ENCODE measurements at regions not wholly inside any gene's neighbourhood (a gene's known extent, or its start where the extent isn't known, plus 50 kb on each side); places are given as distances from the start of the nearest gene placed in this dataset.

DNA sequence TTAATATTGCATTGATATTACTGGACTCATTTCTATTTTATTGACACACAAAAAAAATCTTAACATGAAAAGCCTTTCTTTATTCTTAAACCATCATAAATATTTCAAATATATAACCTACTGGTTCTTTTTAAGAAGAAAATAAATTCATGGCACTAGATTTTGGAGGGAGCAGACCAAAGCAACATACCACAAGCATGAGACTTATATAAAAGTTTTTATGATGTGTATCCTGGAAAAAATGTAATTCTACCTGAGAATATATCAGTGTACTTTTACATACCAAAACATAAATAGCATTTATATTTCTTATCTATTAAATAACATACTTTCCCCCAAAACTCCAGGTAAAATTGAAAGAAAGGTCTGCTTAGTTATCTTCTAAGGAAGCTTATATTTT lies 508.2 kb upstream of the SEMA3D start:
- Histone ChIP-seq H3K27me3 (replicated peaks in 1 of 4; ENCODE audit: control extremely low read depth in 1 of 4, control insufficient read depth in 3 of 4, insufficient read depth in 4 of 4, low read length in 3 of 4) (no peaks in the 10 kb centered on the region), H3K36me3 (replicated peaks in 1 of 2; ENCODE audit: control extremely low read depth in 1 of 2, control insufficient read depth in 1 of 2, extremely low read depth in 1 of 2, insufficient read depth in 2 of 2, low read length in 1 of 2) (no peaks in the 10 kb centered on the region), H3K4me3 (ENCODE audit: control extremely low read depth in 1 of 5, extremely low read depth in 1 of 5, insufficient read depth in 1 of 5, low read depth in 2 of 5, low read length in 4 of 5) (no peak overlapping the region), H3K4me1 (ENCODE audit: control insufficient read depth in 2 of 2, insufficient read depth in 2 of 2, low read length in 2 of 2) (no peaks in the 10 kb centered on the region), H2AFZ (ENCODE audit: insufficient read depth, low read depth, low read length, poor library complexity, severe bottlenecking) (no peak overlapping the region), H4K20me1 (ENCODE audit: control insufficient read depth, insufficient read depth, low read length, poor library complexity, severe bottlenecking) (no peaks in the 10 kb centered on the region), H3K79me2 (ENCODE audit: control insufficient read depth, insufficient read depth, low read length) (no peaks in the 10 kb centered on the region), H3K9ac (ENCODE audit: low read length) (no peak overlapping the region), H3K9me3 (ENCODE audit: control extremely low read depth in 1 of 3, control insufficient read depth in 2 of 3, insufficient read depth in 1 of 3, low read length in 2 of 3) (no peaks in the 10 kb centered on the region), H3K27ac (ENCODE audit: low read length in 2 of 2) (no peak overlapping the region), H3K4me2 (replicated peaks; ENCODE audit: low read depth, low read length, poor library complexity, severe bottlenecking) (no peak overlapping the region)
- no peak overlapping the region for H3K27ac Mint-ChIP-seq
- ChIA-PET CTCF (no interaction called here), POLR2A (no interaction called here)
- DNase-seq (no peak), ATAC-seq (ENCODE audit: low read depth) (no peak)
- H3K27me3 Mint-ChIP-seq = no peaks in the 10 kb centered on the region
- no peak for TF ChIP-seq EZH2 (IDR thresholded peaks at IDR 0.05; ENCODE audit: borderline replicate concordance, insufficient read depth, low read depth, low read length, poor library complexity, severe bottlenecking)
- TF ChIP-seq, protein P1, sequence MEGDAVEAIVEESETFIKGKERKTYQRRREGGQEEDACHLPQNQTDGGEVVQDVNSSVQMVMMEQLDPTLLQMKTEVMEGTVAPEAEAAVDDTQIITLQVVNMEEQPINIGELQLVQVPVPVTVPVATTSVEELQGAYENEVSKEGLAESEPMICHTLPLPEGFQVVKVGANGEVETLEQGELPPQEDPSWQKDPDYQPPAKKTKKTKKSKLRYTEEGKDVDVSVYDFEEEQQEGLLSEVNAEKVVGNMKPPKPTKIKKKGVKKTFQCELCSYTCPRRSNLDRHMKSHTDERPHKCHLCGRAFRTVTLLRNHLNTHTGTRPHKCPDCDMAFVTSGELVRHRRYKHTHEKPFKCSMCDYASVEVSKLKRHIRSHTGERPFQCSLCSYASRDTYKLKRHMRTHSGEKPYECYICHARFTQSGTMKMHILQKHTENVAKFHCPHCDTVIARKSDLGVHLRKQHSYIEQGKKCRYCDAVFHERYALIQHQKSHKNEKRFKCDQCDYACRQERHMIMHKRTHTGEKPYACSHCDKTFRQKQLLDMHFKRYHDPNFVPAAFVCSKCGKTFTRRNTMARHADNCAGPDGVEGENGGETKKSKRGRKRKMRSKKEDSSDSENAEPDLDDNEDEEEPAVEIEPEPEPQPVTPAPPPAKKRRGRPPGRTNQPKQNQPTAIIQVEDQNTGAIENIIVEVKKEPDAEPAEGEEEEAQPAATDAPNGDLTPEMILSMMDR (IDR thresholded peaks at IDR 0.05) = no peak
- no peaks in the 10 kb centered on the region for H3K4me1 Mint-ChIP-seq
- intact Hi-C loops (cut with micrococcal nuclease) = no loop called here
- H3K9me3 Mint-ChIP-seq (ENCODE audit: insufficient read depth) = no peaks in the 10 kb centered on the region
- H3K4me3 Mint-ChIP-seq = no peak overlapping the region

DNA sequence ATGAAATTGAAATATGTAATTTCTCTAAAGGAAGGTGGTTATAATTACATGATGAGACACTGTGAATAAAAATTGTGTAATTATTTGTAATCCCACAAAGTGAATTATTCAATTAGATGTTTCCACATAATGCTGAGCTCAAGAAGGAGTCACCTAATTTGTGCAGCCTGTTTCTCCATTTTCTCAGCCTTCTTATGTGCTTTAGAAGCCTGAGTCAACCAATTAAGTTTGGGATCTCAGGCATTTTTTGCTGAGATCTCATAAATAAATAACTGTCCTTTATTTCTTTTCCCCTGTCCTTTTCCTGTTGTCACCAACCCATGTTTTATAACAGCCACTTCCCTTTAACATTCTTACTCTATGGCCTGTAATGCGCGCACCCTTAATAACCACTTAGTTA lies 506.5 kb upstream of the SEMA3D start:
- DNase-seq = no peak
- CTCF ChIA-PET = no interaction called here
- intact Hi-C loops (cut with micrococcal nuclease) = no loop called here
- no peak overlapping the region for H3K9ac ChIP-seq (ENCODE audit: low read length)
- no peak for ATAC-seq (ENCODE audit: low read depth)
- H3K79me2 ChIP-seq (ENCODE audit: control insufficient read depth, insufficient read depth, low read length) = no peaks in the 10 kb centered on the region
- no peak overlapping the region for H3K4me2 ChIP-seq (replicated peaks; ENCODE audit: low read depth, low read length, poor library complexity, severe bottlenecking)
- no peak overlapping the region for H3K27ac ChIP-seq (ENCODE audit: low read length in 2 of 2)
- H4K20me1 ChIP-seq (ENCODE audit: control insufficient read depth, insufficient read depth, low read length, poor library complexity, severe bottlenecking) = no peaks in the 10 kb centered on the region
- Mint-ChIP-seq H3K27ac (no peak overlapping the region), H3K27me3 (no peaks in the 10 kb centered on the region), H3K4me1 (no peaks in the 10 kb centered on the region), H3K4me3 (no peak overlapping the region), H3K9me3 (ENCODE audit: insufficient read depth) (no peaks in the 10 kb centered on the region)
- no peak overlapping the region for H3K4me3 ChIP-seq (ENCODE audit: control extremely low read depth in 1 of 5, extremely low read depth in 1 of 5, insufficient read depth in 1 of 5, low read depth in 2 of 5, low read length in 4 of 5)
- H2AFZ ChIP-seq (ENCODE audit: insufficient read depth, low read depth, low read length, poor library complexity, severe bottlenecking) = no peak overlapping the region
- no peak for TF ChIP-seq EZH2 (IDR thresholded peaks at IDR 0.05; ENCODE audit: borderline replicate concordance, insufficient read depth, low read depth, low read length, poor library complexity, severe bottlenecking)
- TF ChIP-seq, protein P1 (IDR thresholded peaks at IDR 0.05) = no peak
- WGBS (ENCODE audit: insufficient coverage) = 100% methylated on average over 2 of the region's 2 CpGs
- no peaks in the 10 kb centered on the region for H3K36me3 ChIP-seq (replicated peaks in 1 of 2; ENCODE audit: control extremely low read depth in 1 of 2, control insufficient read depth in 1 of 2, extremely low read depth in 1 of 2, insufficient read depth in 2 of 2, low read length in 1 of 2)
- POLR2A ChIA-PET = no interaction called here
- no peaks in the 10 kb centered on the region for H3K4me1 ChIP-seq (ENCODE audit: control insufficient read depth in 2 of 2, insufficient read depth in 2 of 2, low read length in 2 of 2)
- no peaks in the 10 kb centered on the region for H3K9me3 ChIP-seq (ENCODE audit: control extremely low read depth in 1 of 3, control insufficient read depth in 2 of 3, insufficient read depth in 1 of 3, low read length in 2 of 3)
- no peaks in the 10 kb centered on the region for H3K27me3 ChIP-seq (replicated peaks in 1 of 4; ENCODE audit: control extremely low read depth in 1 of 4, control insufficient read depth in 3 of 4, insufficient read depth in 4 of 4, low read length in 3 of 4)
